GM12865 (cell line): ENCODE measurements at regions not wholly inside any gene's neighbourhood (a gene's known extent, or its start where the extent isn't known, plus 50 kb on each side); places are given as distances from the start of the nearest gene placed in this dataset.

Experiments used
- DNase-seq: peaks from one replicate; pipeline ENCODE4 v3.0.0; 2010; ENCODE audit warnings: low read depth
- H3K4me3 ChIP-seq: 2 replicates; pipeline ENCODE4 v1.5.1; 2011; ENCODE audit warnings: mild to moderate bottlenecking, low read depth, low read length, control low read depth
- TF ChIP-seq, protein P1 (sequence below): IDR thresholded peaks from 2 replicates; pipeline ENCODE4 v1.5.1; 2011; ENCODE audit warnings: low read length, control low read depth, low read depth, inconsistent platforms; ENCODE audit not compliant: insufficient read depth; ENCODE audit errors: missing control alignments

DNA sequence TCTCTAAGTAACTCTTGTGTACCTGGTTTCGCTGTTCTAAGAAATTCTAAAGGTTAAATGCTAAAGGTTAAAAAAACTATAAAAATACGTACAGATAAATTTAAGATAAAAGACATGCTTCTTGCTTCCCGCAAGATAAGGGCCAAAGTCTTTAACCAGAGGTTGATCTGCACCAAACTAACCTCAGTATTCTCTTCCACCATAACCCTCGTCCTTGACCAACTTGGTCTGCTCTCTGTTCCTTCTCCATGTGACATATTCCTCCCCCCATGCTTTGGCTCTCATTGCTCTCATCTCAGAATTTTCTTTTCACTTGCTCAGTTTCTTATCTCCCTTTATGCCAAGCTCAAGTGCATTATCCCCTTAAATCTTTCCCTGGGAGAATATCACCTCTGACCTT lies 330.5 kb upstream of the ZFHX3 start:
- TF ChIP-seq, protein P1, sequence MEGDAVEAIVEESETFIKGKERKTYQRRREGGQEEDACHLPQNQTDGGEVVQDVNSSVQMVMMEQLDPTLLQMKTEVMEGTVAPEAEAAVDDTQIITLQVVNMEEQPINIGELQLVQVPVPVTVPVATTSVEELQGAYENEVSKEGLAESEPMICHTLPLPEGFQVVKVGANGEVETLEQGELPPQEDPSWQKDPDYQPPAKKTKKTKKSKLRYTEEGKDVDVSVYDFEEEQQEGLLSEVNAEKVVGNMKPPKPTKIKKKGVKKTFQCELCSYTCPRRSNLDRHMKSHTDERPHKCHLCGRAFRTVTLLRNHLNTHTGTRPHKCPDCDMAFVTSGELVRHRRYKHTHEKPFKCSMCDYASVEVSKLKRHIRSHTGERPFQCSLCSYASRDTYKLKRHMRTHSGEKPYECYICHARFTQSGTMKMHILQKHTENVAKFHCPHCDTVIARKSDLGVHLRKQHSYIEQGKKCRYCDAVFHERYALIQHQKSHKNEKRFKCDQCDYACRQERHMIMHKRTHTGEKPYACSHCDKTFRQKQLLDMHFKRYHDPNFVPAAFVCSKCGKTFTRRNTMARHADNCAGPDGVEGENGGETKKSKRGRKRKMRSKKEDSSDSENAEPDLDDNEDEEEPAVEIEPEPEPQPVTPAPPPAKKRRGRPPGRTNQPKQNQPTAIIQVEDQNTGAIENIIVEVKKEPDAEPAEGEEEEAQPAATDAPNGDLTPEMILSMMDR = no peak
- no peak for DNase-seq
- H3K4me3 ChIP-seq = no peak overlapping the region

DNA sequence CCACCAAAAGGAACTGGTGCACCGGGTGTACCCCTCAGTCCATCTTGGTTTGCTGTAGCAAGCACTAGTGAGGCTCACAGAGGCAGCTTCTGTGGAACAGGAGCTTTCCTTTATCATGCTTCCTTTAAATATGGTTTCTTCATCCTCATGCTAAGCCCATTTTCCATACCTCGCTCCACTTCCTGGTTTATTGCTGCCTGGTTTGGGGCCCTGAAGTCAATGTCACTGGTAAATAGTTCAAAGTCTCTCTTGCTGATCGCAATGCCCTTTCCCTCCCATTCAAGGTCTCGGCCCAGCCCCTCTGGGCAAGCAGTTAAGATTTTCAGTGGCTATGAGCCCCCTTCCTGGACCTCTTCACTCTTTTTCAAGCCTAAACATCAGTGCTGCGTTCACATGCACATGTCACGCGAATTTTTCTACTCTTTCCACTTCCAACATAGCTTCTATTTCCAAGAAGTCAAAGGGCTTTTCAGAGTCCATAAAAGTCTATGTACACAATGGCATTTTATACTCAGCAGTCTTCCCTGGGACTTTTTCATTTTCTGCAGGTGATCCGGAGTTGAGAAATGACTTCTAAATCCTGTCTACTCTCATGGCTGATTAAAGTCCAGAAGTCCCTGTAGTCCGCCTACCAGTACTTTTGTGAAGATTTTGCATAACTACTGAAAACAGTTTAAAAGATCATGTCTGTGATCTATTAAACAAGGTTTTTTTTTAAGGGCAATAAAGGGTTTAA lies 323.8 kb upstream of the ZFHX3 start:
- no peak overlapping the region for H3K4me3 ChIP-seq
- TF ChIP-seq, protein P1 = no peak
- DNase-seq = no peak

DNA sequence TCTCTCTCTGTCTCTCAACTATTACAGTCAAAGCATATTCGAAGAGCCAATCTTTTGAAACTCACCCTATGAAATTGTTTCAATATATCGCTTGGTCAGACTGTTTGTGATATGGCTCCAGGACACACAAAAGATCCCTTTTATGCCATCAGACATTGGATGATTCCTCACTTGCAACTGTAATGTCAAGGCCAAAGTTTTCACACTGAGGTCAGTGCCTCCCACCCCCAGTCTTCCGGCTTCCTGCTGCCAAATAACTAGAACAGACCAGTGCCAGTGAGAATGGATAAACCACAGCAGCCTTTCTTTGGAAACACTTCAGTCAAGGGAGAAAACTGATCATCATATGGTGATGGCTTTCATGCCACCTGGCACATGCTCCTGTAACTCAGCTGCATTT lies 321.9 kb upstream of the ZFHX3 start:
- no peak for DNase-seq
- no peak overlapping the region for H3K4me3 ChIP-seq
- TF ChIP-seq, protein P1 = no peak

DNA sequence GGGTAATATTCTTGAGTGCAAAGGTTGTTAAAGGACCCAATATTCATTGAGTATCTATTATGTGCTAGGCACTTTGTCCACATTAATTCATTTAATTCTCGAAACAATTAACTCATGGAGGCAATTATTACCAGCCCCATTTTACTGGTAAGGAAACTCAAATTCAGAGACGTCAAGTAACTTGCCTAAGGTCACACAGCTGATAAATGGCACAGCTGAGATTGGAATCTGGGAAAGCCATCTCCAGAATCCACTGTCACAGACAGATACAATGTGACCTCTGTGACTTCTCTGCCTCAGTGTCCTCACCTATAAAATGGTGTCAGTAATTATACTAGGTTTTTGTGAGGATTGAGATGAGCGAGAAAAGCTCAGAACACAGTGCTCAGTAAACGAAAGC lies 320.8 kb upstream of the ZFHX3 start:
- no peak for DNase-seq
- TF ChIP-seq, protein P1 = no peak
- no peak overlapping the region for H3K4me3 ChIP-seq

DNA sequence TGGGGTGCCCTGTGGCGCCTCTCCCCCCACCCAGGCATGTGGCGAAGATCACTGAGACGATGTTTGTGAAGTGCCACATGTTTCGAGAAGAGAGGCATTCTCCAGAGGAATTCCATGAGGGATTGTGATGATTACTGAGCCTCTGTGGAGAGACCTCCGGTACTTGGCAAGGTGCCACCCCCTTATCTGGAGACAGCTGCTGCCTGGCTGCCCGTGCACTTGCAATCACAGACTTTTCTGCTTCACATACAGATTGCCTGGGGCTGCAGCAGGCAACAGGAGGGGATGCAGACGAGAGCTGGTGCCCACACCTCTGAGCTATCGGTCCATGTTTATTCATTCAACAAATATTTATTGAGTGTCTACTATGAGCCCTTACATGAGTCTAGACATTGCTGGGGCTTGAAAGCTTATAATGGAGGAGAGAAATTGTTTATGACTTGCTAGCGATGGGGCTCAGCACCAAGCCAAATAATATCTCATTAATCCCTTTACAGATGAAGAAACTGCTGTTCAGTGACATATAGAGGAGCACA lies 317.2 kb upstream of the ZFHX3 start:
- no peak for DNase-seq
- no peak overlapping the region for H3K4me3 ChIP-seq
- TF ChIP-seq, protein P1 = no peak

DNA sequence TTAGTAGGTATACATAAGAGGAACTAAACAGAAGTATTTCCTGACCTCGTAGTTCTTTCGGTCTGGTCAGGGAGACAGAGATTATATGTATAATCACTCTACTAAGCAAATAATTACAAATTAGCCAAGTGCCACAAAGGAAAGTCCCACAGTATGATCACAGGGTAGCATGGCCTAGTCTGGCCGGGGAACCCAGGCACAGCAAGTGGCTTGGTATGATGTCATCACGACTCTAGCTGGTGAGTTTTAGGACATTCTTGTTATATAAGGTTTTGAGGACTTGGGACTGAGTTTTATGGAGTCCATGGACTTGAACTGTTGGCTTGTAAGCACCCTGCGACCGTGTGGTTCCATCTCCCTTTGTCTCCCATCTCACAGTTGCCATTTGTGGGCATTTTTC lies 316.5 kb upstream of the ZFHX3 start:
- H3K4me3 ChIP-seq = no peak overlapping the region
- DNase-seq = peak; percentile 16
- TF ChIP-seq, protein P1 = no peak

DNA sequence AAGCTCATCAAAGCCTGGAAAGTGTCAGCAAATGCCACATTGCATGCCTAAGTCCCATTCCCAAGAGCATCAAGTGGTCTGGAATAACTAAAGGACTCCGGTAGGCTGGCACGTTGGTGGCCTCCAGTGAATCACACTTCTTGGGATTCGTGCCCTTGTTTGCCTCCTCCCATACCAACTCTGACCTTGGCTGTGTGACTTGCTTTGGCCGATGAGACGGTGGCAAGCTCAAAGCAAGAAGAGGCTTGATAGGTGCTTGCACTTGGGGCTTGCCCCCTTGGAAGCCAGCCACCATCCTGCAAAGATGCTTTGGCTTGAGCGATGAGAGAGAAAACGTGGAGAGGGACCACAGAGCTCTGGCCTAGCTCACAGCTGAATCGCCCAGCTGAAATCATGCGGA lies 313.1 kb upstream of the ZFHX3 start:
- TF ChIP-seq, protein P1 = no peak
- no peak overlapping the region for H3K4me3 ChIP-seq
- no peak for DNase-seq
